NCI-H526 (cell line): ENCODE measurements at regions not wholly inside any gene's neighbourhood (a gene's known extent, or its start where the extent isn't known, plus 50 kb on each side); places are given as distances from the start of the nearest gene placed in this dataset.

ENCODE experiments used
- DNase-seq, 2 experiments: peaks; one replicate each; lab custom pipeline; 2025; lab: John Stamatoyannopoulos, UW

DNA sequence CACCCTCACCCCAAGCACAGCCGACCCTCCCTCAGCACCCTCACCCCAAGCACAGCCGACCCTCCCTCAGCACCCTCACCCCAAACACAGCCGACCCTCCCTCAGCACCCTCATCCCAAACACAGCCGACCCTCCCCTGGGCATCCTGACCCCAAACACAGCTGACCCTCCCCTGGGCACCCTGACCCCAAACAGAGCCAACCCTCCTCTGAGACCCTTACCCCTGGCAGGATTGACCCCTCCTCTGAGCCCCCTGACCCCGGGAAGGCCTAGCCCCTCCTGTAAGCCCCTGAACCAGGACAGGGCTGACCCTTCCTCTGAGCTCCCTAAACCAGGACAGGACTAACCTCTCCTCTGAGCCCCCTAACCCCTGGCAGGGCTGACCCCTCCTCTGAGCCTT is 84.4 kb upstream of the RAB6C start:
- no peak for DNase-seq

DNA sequence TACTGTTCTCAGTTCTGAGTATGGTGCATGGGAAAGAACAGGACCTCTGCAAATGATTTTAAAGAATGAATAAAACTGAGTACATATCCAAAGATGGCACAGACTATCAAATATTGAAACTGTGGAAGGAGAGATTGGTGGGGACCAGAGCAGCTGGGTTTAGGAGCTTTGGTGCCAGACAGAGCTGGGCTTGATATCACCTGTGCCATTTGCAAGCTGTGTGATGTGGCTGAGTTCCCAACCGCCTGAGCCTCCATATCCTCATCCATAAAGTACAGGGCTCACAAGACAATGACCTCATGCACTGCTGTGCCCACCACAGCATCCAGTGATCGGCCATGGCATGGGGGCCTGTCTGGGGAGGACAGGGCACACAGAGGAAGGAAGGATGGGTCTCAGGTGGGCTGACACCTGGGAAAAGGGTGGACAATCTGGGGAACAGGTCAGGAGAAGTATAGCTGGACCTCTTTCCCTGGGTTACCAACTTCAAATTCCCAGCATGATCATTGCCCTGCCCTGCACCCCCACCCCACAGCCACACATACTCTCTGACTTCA is 83.9 kb upstream of the RAB6C start:
- no peak for DNase-seq

- no peak for DNase-seq
Measured at GRCh38 chr2:129896226-129897100, 83.0 kb upstream of the RAB6C start.

DNA sequence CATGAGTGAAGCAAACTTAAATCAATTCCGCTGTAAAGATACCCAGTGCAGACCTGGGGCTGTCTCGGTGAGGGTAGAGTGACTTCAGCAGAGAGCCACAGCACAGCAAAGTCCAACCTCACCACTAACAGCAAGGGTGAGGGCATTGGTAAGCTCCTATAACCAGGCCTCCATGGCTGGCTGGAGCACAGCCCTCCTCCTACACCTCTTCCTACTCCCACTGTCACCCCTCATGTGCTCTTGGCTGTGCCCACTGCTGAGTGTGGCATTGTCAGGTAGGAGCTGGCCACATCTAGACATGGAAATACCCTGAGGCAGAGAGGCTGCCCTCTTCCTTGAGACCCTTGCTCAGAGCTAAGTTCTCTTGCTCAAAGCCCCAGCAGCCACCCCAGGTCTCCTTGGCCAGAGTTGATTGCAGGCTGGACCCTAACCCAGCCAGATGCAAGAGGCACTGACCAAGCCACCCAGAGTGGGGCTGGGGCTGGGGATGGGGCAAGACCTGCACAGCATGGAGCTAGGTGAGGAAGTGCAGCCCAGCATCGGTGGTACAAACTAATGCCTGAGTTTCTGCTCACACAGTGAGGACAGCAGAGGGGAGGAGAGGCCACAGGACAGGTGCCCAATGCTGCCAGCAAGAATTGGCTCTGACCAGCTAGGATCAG is 77.6 kb upstream of the RAB6C start:
- DNase-seq: no peak

DNA sequence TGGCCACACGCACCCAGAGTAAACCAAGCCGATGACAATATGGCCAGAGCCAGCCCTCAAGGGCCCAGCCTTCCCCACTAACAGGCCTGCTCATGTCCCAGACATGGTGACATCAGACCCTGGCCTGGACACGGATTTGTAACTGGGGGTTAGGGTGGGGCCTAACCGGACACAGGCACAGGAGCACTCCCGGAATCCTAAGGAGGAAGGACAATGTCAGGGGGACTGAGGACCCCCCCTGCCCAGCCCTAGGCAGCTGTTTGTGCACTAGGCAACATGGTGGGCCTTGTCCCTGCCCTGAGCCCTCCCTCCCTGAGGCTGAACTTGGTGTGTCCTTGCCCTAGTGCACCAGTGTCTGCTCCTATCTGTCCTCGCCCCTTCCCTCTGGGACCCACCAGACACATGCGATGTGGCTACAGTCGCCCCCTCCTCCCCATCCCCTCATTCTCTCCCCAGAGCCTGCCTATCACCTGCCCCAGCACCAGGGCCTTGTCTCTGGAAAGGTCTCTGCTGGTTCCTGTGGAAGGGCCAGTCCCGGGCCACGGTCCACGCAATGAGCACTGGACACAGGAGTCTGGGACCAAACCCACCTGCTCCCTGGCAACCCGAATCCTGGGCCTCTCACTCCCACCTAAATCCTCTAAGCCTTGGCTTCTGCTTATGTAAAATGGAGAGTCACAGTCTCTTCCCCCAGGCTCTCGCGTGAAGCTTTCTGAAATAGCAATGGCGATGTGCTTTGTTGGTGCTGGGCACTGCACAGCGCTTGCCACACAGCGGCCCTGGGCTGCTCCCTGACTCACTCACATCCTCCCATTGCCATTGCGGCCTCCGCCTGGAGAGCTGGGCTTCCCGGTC is 76.5 kb upstream of the RAB6C start:
- DNase-seq: no peak

GRCh38 chr2:129903586-129904425 is 75.7 kb upstream of the RAB6C start:
- DNase-seq: peak; percentile 49 to 85

DNA sequence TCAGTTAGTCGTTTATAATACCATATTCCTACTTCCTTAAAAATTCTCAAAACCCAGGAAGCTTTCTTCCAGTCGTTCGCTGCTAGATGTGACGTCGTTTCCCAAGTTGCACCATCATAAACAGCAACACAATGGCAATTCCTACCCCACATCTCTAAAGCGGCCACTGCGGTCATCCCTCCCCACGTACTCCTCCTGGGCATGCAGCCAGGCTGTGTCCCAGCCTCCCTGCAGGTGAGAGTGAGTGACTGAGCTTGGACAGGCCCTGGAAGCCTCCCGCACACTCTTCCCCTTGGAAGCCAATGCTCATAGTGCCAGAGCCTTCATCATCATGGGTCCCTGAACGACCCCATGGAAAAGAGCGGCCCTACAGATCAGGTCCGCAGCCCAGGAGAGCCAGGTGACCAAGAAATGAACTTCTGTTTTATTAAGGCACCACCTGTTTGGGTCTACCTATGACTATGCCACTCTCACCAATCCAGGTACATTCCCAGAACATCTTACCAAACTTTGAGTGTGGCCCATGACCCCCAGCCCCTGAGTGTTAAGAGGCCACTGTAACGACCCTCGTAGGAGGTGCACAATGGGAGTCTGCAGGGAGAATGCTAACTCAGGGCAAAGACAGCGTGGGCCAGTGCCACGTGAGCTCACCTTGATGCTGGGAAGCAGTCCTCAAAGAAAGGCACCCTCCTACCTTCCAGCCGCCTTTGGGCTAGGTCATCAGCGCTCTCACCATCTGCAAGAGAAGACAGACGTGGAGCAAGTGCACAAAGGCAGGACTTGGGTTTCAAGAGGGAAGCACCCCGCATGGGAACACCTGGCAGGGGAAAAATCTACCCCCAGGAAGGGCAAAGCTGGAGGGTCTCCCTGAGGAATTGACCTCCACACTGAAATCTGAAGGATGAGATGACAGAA is 74.7 kb upstream of the RAB6C start:
- DNase-seq: no peak

DNA sequence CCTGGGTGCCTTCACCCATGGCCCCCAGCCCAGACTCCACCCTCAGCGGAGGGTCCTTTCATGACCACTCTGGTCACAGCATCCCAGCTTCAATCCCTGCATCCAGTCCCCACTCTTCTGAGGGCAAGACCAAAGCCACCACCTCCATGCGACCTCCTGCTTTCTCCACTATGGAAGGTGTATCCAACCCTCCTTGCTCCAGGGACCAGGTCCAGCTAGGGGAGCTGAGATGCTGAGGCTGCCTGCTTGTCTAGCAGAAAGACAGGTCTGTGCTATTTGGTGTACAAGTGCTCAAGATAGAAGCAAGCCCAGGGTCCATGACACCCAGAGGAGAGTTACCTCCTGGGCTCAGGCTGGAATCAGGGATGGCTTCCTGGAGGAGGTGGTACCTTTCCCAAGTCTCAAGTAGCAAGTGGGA is 73.8 kb upstream of the RAB6C start:
- DNase-seq: no peak

- peak in 1 of 2 experiments; percentile 15 for DNase-seq
Measured at GRCh38 chr2:129906139-129906860, 73.2 kb upstream of the RAB6C start.

- DNase-seq: peak in 1 of 2 experiments; percentile 32
Measured at GRCh38 chr2:129906861-129907235, 72.6 kb upstream of the RAB6C start.

- no peak for DNase-seq
Measured at GRCh38 chr2:129907256-129907998, 72.0 kb upstream of the RAB6C start.

DNA sequence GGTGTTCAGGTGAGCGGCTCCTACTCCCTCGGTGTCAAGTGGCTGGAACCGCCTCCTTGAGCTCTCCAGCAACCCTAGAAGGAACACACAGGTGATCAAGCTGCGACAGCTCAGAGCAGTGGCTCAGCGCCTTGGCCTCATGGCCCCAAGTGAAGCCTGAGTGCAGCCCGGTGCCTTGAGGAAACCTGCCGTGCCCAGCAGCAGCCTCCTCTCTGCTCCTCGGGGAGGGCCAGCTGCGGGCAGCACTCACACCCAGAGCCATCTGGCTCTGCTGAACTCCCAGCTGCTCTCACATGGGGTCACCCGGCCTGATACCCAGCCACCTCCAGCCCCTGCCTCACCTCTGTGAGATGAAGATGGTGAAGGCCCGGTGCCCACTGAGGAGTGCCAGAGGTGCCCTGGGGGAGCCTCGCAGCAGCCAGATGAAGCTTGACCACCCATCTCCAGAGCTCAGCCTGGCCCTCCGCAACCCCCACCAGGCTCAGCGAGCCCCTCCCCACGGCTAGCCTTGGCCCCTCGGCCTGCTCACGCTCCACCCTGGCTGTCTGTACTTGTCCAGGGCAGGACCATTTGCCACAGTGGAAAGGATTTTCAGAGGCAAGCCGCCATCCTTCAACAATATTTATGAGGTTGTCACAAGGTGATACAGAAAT is 70.6 kb upstream of the RAB6C start:
- DNase-seq: no peak

DNA sequence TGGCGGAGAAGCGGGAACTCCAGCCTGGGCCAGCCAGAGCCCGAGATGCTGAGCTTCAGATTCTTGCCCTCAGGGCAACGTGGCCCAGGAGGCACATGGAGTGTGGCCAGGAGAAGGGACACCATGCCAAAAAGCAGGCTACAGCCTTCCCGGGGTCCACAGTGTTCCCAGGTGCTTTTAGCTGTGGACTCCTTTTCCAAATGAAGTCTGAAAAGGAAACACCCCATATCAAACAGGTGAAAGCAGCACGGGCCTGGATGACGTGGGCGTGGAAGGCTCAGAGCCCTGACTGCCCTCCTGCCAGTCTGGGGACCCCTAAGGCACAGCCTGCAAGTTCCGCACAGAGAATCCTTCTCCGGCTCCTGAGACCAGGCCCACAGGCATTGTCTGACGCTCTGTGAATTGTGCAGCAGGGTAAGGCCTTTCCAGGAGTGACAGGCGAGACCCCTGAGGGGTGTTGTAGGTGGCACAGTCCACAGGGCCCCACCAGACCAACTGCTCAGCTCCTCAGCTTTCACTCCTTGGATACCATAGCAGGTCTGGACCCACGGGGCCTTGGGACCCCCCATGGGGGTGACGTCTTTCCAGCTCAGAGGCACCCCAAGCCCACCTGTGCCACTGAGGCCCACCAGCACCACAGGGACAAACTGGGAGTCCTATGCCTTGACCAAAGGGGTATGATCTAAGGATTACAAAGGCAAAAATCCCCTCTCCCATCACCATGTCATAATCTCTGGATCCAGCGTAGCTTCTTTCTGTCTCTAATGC is 69.6 kb upstream of the RAB6C start:
- DNase-seq: no peak

GRCh38 chr2:129910446-129911362 is 68.8 kb upstream of the RAB6C start:
- peak in 1 of 2 experiments; percentile 33 for DNase-seq

- no peak for DNase-seq
Measured at GRCh38 chr2:129911363-129912065, 68.0 kb upstream of the RAB6C start.
